ENCODE measurements at regions not wholly inside any gene's neighbourhood (a gene's known extent, or its start where the extent isn't known, plus 50 kb on each side); places are given as distances from the start of the nearest gene placed in this dataset.

DNA sequence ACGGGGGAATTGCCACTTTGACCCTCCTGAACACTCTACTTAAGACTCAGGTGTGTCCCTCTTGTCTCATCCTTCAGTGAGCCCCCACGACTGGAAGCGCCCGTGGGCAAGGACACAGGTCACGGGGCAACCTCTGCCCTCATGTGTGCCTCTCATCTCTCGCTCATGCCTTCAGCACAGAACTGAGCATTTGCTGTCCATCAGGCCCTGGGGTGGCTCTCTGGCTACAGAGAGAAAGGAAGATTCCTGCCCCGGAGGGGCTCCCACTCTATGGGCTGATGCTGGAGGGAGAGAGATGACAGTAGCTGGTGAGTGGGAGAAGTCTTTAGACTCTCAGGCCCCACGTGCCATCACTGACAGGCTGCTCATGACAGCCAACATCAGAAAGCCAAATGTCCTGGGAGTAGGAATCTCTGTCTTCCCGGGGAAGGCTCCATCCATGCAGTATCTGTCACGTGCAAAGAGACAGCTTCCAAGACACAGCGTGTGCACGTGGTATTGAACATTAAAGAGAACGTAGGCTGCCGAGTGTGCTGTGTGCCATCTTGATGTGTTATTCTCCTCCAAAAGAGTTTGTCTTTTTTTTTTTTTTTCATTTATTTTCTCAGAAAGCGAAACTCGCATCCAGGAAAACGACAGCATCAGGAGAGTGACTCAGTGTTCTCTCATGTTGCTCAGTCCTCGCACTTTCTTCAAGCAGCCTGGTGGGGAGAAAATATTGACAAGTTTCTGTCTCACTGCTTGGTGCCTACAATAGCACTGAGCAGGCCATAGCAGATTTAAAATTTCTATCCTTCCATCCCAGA is 190.5 kb downstream of the GAS1 start:
- no peak for DNase-seq

DNA sequence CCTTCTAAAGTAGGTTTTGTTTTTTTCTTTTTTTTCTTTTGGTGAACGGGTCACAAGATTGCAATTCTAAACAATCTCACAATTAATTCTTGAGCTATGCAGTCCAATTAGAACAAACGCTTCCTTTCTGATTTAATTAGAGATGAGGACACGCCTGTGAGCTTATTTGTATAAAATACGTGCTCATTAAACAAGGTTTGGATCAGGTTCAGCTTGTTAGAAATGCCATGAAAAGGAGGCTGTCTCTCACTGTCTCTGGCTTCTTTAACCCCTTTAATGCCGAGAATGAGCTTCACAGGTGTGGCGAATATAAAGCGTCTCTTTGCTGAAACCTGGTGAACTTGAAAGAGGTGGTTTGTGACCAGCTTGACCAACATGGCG is 191.8 kb downstream of the GAS1 start:
- DNase-seq, result no peak

DNA sequence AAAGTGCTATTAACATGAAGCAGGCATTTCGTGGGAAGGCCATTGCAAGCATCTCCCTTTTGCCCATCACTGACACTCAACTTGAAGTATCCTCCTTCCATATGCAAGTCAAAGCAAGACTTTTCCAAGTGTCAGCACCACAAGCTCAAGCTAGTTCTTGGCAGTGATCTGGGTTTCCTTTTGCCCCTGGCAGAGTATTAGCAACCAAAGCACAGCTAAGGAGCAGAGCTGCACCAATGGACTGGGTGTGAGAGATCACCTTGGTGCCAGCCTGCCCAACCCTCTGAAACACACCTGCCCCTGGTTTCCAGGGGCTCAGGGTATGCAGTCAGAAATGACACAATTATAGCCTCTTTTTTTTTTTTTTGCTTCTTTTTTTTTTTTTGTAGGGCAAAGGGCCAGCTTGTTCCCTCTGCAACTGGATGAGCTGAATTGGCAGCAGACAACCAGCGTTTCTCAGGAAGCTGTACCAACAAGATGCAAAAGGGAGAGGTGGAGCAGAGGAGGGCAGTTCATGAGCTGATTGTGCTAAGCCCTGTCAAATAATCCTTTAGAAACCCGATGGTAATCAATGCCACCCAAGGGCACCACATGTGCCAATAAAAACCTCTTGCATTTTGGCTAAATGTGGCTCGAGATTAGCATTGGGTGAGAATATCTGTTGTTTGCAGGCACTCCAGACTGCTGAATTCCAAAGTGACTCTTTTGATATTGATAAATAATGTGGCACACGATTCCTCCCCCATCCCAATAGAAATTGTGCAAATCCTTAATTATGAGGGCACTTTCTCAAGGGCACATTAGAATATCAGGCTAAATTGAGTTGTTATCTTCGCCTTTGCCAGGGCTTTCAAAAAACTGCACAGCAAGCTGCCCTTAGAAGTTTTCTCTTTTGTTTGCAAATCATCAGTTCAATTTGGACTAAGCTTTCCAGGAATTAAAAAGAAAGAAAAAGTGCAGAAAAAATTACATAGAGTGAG is 192.4 kb downstream of the GAS1 start:
- no peak for DNase-seq

DNA sequence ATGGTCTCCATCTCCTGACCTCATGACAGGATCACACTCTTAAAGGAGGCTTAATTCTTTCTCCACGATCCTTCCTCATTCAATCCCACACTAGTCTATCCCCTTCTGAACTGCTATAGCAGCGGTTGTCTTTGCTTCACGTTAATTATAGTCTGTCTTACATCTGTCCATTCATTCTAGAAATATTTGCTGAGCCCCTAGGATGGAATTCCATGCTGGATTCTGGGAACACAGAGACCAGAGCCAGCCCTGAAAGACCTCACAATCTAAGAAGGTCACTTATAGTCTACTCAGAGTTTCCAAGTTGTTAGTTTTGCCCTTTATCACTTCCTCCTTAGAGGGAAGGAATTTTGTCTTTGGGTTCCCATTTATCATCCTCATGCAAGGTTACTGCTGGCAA is 193.5 kb downstream of the GAS1 start:
- DNase-seq, result no peak

DNA sequence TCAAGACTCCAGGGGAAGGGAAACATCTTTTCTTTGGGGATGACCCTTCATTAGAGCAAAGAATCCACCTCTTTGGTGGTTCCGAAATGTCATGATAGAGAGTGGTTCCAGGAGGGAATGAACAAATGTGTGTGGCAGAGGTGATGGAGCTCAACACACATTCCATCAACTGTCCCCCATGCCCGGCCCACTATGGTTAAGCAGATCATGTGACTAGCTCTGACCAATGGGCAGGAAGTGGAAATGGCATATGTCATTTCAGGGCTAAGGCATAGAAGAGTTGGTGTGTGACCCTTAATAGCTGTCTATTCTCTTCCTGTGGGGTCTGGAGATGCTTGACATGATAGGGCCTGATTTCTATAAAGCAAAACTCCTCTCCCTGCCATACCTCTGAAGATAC is 194.6 kb downstream of the GAS1 start:
- DNase-seq, result no peak

DNA sequence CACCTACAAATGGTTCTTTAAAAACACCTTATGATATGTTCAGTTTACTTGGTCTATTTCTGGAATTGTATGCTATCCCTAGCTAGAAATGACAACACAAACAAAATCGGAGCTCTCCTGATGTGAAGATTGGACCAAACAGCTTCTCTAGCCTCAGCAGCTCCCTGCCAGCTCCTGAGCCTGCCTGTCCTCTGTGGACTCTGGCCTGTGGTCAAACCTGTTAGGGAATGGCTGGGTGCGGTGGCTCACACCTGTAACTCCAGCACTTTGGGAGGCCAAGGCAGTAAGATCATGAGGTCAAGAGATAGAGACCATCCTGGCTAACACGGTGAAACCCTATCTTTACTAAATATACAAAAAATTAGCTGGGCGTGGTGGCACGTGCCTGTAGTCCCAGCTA is 195.3 kb downstream of the GAS1 start:
- no peak for DNase-seq

DNA sequence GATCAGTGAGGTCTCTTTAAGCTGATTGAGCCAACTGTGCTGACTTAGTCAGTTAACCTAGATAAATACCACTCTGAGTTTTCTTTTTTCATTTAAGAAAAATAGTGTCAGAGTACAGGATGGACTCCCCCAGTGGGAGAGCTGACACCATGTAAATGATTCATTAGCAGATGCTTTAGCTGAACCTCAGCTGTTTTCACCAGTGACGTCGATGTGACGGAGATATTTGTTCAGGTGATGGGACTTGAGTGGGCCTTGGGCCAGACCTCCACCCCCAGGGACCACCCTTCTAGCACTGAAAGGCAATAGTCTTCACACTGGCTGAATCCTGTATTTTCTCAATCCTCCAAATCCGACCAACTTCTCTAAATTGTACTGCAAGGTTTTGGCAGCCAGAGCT is 196.1 kb downstream of the GAS1 start:
- no peak for DNase-seq

DNA sequence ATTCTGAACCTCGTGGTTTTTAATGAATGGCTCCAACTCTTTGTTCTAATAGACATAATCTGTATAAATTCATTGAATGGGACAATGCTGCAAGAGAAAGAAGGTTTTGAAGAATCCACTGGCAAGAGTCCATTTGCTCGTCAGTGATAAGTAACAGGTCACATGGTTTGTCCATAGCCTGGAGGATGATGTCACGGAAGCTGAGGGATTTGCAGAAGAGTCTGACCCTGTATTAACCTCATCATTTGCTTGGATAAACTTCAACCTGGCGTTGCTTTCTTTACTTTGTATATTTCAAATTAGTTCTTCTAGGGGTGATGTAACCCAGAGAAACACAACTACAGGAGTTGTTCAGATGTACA is 197.4 kb downstream of the GAS1 start:
- no peak for DNase-seq

DNA sequence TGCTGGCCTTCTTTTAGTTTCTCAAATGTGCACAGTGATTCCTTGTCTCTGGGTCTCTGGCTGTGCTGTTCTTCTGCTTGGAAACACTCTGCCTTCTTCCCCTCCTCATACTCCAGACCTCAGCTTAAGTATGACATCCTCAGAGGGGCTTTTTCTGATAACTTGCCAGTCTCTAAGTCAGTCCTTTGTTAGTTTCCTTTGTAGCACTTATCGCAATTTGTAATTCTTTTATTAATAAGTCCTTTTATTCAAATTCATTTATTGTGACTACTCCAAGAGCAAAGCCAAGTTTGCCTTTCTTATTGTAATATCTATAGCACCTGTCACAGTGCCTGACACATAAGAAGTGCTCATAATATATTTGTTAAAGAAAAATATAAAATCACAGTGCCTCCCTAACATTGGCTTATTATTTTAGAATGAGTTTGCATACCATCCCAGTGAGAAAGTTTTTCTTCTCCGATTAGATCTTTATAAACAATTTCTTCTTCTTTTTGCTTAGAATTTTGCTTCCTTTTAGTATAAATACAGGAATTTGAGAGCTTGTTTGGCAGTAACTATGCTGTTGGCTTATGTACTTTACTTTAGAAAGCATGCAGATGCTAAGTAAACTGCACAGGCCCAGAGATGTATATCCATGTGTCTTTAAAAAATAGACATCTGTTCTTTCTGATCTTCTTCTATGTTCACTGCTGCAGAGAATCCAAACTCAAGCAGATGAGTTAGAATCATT is 198.0 kb downstream of the GAS1 start:
- no peak for DNase-seq

DNA sequence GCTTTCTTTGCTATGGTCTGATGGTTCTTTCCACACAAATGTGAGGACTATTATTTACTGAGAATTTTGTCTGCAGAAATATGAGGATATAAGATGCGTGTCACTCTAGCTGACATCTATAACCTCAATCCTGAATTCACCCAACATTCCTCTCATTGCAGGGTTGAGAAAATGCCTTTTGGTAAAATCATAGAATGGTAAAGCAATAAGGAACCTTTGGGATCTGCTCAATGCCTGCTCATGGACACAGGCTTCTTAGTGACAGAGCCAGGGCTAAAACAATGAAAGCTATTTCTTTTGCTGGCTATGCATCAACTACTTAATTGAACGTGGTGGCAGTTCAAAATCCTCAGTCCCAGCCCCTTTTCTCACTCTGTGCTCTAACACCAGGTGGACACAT is 199.6 kb downstream of the GAS1 start:
- no peak for DNase-seq

DNA sequence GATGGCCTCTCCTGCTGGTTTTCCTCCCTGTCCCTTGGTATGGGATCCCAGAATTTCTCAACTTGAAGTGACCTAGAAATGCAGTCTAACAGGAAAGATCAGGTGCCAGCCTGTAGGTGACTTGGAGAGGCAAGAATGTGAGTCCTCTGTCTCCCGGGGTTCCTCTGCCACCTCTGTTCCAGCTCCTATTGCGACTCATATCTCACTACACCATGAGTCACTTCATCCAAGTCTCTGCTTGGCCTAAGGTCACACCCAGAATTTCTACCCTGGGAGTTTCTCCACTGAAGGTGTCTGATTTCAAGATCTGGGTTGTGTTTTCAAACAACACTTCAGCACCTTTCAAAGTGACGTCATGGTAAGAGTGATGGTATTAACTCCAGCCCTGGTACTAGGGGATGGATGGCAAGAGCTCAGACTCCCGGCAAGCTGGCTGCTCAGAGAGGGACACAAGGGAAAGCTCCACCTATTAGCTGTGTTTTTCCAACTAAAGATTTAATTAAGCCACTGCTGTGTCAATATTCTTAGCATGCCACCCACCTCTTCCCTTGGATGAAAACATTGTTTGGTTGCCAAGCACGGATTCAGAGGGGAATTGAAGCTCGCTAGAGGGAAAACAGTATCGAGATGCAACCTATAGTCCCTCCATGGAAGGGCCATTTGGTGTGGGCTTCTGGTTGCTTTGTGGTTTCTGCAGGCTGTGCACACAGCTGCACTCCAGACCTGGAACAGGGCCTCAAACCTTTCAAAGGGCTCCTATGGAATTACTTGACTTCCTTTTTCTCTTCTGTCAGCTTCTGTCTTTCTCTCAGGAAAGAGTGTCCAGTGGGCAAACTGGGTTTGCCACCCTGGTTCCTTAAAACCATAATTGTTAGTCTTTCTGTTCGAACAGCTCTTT is 205.7 kb downstream of the GAS1 start:
- no peak for DNase-seq

DNA sequence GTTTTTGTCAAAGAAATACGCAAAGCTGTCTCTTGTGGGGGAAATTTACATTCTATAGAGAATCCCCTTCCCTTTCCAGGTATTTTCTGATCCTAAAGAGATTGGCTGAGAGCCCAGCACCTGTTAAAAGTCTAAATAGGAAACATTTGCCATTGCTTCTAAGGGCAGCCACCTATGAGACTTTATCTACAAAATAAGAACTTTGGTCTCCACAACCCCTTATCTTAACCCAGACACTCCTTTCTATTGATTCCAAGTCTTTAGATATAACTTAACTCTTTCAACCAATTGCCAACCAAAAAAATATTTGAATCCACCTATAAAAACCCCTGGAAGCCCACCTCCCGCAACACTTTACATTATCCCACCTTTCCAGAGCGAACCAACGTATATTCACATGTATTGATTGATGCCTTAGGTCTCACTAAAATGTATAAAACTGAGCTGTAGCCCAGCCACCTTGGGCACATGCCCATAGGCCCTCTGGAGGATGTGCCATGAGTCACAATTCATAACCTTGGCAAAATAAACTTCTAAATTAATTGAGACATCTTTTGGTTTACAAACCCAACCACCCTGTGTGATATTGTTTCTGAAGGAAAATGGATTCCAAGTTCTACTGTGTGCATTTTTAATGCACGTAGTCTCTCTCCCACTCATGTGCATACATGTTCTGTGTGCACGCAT is 211.4 kb downstream of the GAS1 start:
- DNase-seq, result no peak

DNA sequence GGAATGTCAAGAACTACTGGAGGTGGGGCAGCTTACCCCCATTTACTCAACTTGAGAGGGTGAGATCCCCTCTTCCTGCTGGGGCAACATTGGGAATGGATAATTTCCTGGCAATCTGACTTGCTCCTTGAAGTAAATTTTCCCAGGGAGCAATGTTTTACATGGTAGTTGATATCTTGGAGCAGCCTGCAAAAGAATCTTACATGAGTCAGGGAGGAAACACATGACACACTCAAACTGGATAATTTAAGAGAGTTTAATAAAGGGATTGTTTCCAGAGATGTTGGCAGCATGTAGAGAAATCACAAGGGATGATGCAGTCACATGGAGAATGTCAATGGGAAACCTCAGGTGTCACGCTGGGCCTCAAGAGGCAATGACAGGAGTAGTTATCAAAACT is 212.5 kb downstream of the GAS1 start:
- DNase-seq, result no peak

DNA sequence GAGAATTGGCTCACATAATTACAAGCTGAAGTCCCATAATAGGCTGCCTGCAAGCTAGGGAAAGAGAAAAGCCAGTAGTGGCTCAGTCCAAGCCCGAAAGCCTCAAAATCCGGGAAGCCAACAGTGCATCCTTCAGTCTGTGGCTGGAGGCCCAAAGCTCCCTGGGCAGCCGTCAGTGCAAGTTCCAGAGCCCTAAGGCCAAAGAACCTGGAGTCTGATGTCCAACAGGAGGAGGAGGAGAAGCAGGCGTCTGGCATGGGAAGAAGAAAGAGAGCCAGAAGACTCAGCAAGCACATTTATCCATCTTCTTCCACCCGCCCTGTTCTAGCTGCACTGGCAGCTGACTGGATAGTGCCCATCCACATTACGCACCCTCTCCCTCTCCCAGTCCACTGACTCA is 213.4 kb downstream of the GAS1 start:
- DNase-seq, result no peak

DNA sequence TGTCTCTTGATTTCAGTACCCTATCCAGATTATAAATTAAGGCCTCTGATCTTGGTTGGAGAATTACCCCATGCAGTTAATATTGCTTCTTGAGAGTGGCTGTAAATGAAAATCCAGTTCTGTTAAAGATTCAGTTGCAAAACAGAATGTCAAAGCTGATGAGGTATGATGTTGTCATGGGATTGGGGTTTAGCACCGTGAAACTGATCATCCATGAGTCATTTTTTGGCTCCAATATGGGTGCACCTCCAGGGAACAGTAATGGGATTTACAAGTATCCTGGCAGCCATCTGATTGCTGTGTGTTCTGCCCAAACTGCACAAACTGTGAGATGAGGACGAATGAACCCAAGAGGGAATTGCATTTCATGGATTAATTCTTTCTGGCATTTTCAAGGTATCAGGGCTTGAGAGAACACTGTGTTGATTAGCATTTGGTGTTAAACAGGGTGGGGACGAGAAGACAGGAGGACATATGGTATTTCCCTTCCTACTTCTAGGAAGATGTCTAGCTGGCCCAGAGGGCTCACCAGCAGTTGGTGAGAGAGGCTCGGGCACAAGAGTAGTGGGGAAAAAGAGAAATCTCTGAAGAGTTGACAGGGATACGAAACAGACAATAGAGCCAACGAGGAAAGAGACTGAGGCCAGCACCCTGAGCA is 214.7 kb downstream of the GAS1 start:
- DNase-seq, result no peak

DNA sequence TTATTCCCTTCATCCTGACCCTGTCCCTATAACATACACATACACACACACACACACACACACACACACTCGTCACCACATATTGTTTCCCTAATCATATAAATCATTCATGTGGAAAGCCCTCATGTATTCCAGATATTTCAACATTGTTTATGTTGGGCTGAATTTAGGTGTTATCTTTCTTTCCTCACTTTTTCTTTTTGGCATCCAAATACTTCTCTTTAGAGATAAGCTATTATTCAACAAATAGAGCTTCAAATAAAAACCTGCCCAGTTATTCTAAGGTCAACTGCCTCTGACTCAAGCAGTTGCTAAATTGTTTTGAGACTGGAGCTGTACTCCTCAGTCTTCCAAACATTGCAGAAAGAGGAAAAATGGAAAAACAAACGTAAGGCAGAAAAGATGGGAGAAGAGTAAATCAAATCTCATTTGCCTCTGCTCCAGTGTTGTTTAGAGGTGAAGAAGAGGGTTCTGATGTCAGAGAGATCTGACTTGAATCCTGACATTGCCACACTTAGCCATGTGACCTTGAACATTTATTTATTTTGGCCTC is 215.7 kb downstream of the GAS1 start:
- no peak for DNase-seq

DNA sequence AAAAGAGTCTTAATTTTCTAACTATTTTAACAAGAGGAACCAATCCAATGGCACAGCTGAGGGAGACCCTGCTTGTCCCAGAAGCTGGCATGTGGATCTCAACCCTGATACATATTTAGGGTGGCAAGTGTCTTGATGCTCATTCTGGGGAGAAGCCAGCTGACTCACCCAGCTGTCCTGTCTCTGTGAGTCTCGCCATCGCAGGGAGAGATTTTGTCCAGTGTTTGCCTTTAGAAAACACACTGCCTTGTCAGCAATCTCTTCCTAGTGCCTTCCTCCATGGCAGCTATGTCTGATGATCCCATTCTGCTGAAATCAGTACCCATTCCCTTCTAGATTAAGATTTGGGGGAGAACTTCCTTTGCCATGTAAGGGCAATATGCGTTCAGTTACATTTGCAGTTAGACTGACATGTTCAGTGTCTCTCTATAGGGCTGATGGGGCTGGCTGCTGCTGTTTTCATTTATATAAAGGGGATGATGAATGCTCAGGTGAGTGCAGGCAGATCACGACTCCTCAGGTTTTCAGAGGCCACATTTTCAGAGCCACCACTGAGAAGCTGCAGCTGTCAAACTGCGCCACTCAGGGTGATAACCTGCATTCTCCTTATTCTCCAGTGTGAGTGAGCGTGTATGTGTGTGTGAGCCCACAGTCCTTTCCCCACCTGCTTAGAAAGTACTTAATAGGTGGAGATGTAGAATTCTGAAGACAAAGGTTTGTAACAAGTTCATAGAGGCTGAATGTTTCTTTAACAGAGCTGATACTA is 217.0 kb downstream of the GAS1 start:
- no peak for DNase-seq

DNA sequence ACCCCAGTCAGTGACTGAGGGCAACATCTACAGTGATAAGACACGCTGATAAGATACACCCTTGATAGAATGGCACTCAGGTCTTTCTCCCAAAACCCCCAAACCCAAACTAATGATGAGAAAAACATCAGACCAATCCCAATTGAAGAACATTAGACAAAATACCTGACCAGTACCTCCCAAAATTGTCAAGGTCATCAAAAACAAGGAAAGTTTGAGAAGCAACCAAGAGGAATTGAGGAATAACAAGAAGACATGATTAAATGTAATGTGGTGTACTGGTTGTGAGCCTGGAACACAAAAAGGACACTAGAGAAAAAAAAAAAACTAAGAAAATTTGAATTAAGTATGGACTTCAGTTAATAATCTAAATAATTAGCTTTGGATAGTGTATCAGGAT is 222.8 kb downstream of the GAS1 start:
- DNase-seq, result no peak

DNA sequence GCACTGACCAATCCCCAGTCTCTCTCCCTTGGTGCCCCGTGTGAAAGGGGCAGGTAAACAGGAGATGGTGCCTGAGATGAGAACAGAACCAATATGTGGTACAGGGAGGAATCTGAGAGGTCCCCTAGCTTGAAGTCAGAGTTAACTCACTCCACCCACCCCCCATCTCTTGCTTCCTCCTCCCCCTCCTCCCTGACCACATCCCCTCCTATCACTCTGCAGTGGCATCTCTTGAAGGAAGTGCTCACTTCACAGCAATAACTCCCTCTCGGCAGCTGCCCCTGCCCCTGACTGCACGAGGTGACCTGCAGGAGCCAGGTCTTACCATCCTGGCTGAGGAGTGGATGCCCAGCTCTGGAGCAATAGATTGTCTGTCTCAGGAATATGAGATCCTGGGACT is 224.0 kb downstream of the GAS1 start:
- no peak for DNase-seq

DNA sequence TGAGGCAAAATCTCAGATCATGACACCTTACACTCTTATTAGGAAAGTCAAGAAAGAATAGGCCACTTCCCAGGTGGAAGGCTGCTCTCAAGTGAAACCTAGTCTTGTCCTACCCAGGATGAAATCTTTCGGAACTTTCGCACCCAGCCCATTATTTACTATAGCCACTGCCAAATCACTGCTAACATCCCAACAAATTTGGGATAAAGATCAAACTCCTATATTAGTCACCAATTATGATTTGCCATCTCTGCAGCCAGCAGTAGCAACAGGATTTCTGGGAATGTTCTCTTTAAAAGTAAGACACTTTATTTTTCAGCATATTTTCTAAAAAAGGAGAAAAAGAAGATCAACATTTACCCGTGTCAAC is 224.6 kb downstream of the GAS1 start:
- DNase-seq, result no peak
